Central memory CD8-positive, alpha-beta T cell (primary cell): ENCODE measurements at regions not wholly inside any gene's neighbourhood (a gene's known extent, or its start where the extent isn't known, plus 50 kb on each side); places are given as distances from the start of the nearest gene placed in this dataset.
"Not testable (repeated sequence)": the region's sequence is repeated elsewhere in the genome, so short reads cannot be mapped to it uniquely, and the experiment has no call there.

Experiments
- ATAC-seq: fragments of 150-1000 bp; cut with Tn5 transposase; replicated peaks from 2 replicates; pipeline ENCODE4 v1.10.0; 2022; ENCODE audit warnings: mild to moderate bottlenecking, moderate FRiP score, moderate number of reproducible peaks; ENCODE audit not compliant: poor library complexity, severe bottlenecking; ENCODE audit errors: extremely low read depth
- DNase-seq, 2 donors: peaks; one replicate each; pipeline ENCODE4 v3.0.0; 2021; ENCODE audit warnings: low spot score in 2 of 2
- H3K27ac Mint-ChIP-seq: one replicate; pipeline ENCODE4 v1.8.0; 2022; ENCODE audit warnings: low read depth, mild to moderate bottlenecking, moderate library complexity, mixed read lengths
- H3K27me3 Mint-ChIP-seq: one replicate; pipeline ENCODE4 v1.8.0; 2022; ENCODE audit warnings: mixed read lengths
- H3K36me3 Mint-ChIP-seq: one replicate; pipeline ENCODE4 v1.8.0; 2022; ENCODE audit warnings: mild to moderate bottlenecking, moderate library complexity, mixed read lengths; ENCODE audit not compliant: insufficient read depth
- H3K4me1 Mint-ChIP-seq: one replicate; pipeline ENCODE4 v1.8.0; 2022; ENCODE audit warnings: mixed read lengths
- H3K4me3 Mint-ChIP-seq: one replicate; pipeline ENCODE4 v1.8.0; 2022; ENCODE audit warnings: mild to moderate bottlenecking, moderate library complexity, mixed read lengths
- H3K9me3 Mint-ChIP-seq: one replicate; pipeline ENCODE4 v1.8.0; 2022; ENCODE audit warnings: mixed read lengths

DNA sequence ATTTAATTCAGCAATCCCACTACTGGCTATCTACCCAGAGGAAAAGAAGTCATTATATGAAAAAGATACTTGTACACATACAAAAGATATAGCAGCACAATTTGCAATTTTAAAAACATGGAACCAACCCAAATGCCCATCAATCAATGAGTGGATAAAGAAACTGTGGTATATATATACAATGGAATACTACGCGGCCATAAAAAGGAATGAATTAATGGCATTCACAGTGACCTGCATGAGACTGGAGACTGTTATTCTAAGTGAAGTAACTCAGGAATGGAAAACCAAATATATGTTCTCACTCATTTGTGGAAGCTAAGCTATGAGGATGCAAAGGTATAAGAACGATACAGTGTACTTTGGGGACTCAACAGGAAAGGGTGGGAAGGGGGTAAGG, 102.8 kb upstream of the KCNMA1 start:
- H3K27me3 Mint-ChIP-seq: peaks cover 40% of the 10 kb centered on the region

DNA sequence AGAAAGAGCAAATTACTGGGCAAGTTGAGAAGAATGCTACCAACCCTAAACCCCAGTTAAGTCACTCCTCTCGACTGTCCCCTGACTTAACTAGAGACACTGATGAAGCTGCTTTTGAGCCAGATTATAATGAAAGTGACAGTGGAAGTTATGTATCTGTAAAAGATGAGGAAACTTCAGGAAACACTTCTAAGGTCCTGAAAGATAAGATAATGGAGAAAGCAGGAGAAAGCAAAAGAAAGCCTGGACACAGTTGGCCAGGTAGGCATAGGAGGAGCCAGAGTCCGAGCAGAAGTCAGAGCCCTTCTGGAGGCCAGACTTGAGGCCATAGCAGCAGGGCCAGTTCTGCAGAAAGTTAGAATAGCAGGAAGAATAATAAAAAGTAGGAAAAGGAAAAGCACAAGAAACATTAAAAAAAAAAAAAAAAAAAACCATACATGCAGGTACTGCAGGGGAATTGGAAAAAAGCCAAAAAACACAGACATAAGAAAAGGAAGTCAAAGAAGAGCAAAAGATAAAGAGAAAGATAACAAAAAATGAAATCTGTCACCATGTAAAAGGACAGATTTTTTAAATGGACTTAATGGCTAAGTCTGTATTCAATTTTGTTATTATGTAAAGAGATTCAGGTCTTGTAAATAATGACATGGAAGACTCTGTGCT, 101.0 kb upstream of the KCNMA1 start:
- H3K27ac Mint-ChIP-seq: no peak overlapping the region
- H3K27me3 Mint-ChIP-seq: peaks cover 47% of the 10 kb centered on the region
- H3K9me3 Mint-ChIP-seq: peaks cover 20% of the 10 kb centered on the region
- no peak overlapping the region for H3K4me3 Mint-ChIP-seq
- peaks cover 4% of the 10 kb centered on the region for H3K4me1 Mint-ChIP-seq
- H3K36me3 Mint-ChIP-seq: peaks cover 2% of the 10 kb centered on the region
- ATAC-seq (no peak), DNase-seq (no peak)

More for the DNA sequence above, 102.8 kb upstream of the KCNMA1 start:
- H3K9me3 Mint-ChIP-seq: peaks cover 20% of the 10 kb centered on the region
- not testable (repeated sequence) for DNase-seq, H3K27ac Mint-ChIP-seq, H3K36me3 Mint-ChIP-seq, H3K4me1 Mint-ChIP-seq, ATAC-seq, H3K4me3 Mint-ChIP-seq

DNA sequence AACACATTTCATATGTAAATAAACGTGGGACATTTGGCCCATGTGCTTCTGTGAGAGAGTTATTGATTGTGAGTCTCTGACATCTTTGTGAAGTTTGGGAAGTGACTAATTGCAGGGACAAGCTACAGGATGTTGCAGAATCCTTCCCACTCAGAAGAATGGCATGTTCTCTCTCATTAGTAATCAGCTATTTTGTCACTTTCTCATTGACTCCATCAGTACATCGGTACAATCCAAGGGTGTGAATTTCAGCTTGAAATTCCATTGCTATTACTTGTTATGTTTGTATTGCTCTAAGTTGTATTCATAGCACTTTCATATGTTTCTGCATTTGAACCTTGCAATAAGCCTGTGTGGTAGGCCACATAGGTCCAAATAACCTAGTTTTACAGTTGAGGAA, 100.0 kb upstream of the KCNMA1 start:
- H3K9me3 Mint-ChIP-seq: peaks cover 20% of the 10 kb centered on the region
- ATAC-seq: no peak
- peaks cover 4% of the 10 kb centered on the region for H3K4me1 Mint-ChIP-seq
- H3K27ac Mint-ChIP-seq: no peak overlapping the region
- peaks cover 2% of the 10 kb centered on the region for H3K36me3 Mint-ChIP-seq
- peaks cover 47% of the 10 kb centered on the region for H3K27me3 Mint-ChIP-seq
- H3K4me3 Mint-ChIP-seq: no peak overlapping the region
- no peak for DNase-seq

- peaks cover 20% of the 10 kb centered on the region for H3K9me3 Mint-ChIP-seq
- not testable (repeated sequence) for H3K4me1 Mint-ChIP-seq, H3K4me3 Mint-ChIP-seq, ATAC-seq, H3K36me3 Mint-ChIP-seq, H3K27ac Mint-ChIP-seq, DNase-seq
- H3K27me3 Mint-ChIP-seq: peaks cover 48% of the 10 kb centered on the region
Measured at GRCh38 chr10:77735136-77735535, 97.5 kb upstream of the KCNMA1 start.

- Mint-ChIP-seq H3K27ac (no peak overlapping the region), H3K27me3 (peaks cover 31% of the 10 kb centered on the region), H3K4me3 (no peak overlapping the region), H3K36me3 (no peaks in the 10 kb centered on the region), H3K9me3 (peaks cover 6% of the 10 kb centered on the region), H3K4me1 (peaks cover under 1% of the 10 kb centered on the region)
- DNase-seq: no peak
- ATAC-seq: no peak
Measured at GRCh38 chr10:77732213-77733003, 94.8 kb upstream of the KCNMA1 start.

- ATAC-seq (no peak), DNase-seq (no peak)
- H3K9me3 Mint-ChIP-seq: no peaks in the 10 kb centered on the region
- H3K27me3 Mint-ChIP-seq: peaks cover 9% of the 10 kb centered on the region
- H3K4me3 Mint-ChIP-seq: no peak overlapping the region
- no peak overlapping the region for H3K27ac Mint-ChIP-seq
- H3K4me1 Mint-ChIP-seq: peaks cover 10% of the 10 kb centered on the region
- H3K36me3 Mint-ChIP-seq: no peaks in the 10 kb centered on the region
Measured at GRCh38 chr10:77727481-77727880, 89.9 kb upstream of the KCNMA1 start.

- Mint-ChIP-seq H3K27ac (no peak overlapping the region), H3K27me3 (peaks cover 9% of the 10 kb centered on the region), H3K36me3 (no peaks in the 10 kb centered on the region), H3K4me3 (no peak overlapping the region), H3K9me3 (no peaks in the 10 kb centered on the region), H3K4me1 (peaks cover 10% of the 10 kb centered on the region)
- DNase-seq: no peak
- ATAC-seq: no peak
Measured at GRCh38 chr10:77726732-77727131, 89.1 kb upstream of the KCNMA1 start.

DNA sequence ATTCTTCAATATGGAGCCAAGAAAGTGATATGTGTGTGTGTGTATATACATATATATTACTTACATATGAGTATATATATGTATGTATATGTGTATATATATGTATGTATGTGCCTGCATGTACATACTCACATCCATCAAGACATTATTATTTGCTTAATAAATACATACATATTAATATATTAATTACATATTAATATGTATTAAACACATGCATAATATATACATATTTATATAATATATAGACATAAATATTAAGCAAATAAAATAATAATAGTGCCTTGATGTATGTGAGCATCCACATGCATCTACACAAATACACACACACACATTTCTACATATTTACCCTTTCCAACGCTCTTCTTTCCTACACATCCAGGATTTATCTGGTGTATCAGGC, 88.7 kb upstream of the KCNMA1 start:
- no peak for ATAC-seq
- DNase-seq: no peak
- H3K27ac Mint-ChIP-seq: no peak overlapping the region
- no peaks in the 10 kb centered on the region for H3K36me3 Mint-ChIP-seq
- peaks cover 9% of the 10 kb centered on the region for H3K27me3 Mint-ChIP-seq
- H3K9me3 Mint-ChIP-seq: no peaks in the 10 kb centered on the region
- peaks cover 10% of the 10 kb centered on the region for H3K4me1 Mint-ChIP-seq
- H3K4me3 Mint-ChIP-seq: no peak overlapping the region

DNA sequence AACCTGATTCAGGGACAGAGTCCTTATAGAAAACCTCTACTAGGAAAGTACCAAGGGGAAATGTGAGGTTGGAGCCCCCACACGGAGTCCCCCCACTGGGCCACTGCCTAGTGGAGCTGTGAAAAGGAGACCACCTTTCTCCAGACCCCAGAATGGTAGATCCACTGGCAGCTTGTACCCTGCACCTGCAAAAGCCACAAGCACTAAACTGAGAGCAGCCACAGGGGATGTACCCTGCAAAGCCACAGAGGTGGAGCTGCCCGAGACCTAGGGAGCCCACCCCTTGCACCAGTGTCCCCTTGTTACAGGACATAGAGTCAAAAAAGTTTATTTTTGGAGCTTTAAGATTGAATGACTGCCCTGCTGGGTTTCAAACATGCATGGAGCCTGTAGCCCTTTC, 87.2 kb upstream of the KCNMA1 start:
- DNase-seq (no peak), ATAC-seq (no peak)
- Mint-ChIP-seq H3K36me3 (no peaks in the 10 kb centered on the region), H3K9me3 (no peaks in the 10 kb centered on the region), H3K4me1 (peaks cover 10% of the 10 kb centered on the region), H3K27ac (no peak overlapping the region), H3K27me3 (no peaks in the 10 kb centered on the region), H3K4me3 (no peak overlapping the region)

DNA sequence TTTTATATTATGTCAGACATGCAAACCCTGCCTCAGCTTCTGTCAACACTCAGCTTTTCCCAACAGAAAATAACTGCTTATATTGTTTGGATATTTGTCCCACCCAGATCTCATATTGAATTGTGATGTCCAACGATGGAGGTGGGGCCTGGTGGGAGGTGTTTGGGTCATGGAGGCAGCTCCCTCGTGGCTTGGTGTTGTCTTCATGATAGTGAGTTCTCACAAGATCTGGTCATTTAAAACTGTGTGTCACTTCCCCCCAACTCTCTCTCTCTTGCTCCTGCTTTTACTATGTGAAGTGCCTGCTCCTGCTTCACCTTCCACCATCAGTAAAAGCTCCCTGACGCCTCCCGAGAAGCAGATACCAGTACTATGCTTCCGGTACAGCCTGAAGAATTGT, 85.8 kb upstream of the KCNMA1 start:
- DNase-seq (no peak), ATAC-seq (no peak)
- H3K4me3 Mint-ChIP-seq: no peak overlapping the region
- H3K9me3 Mint-ChIP-seq: no peaks in the 10 kb centered on the region
- H3K36me3 Mint-ChIP-seq: no peaks in the 10 kb centered on the region
- peaks cover 10% of the 10 kb centered on the region for H3K4me1 Mint-ChIP-seq
- H3K27me3 Mint-ChIP-seq: peaks cover 12% of the 10 kb centered on the region
- H3K27ac Mint-ChIP-seq: no peak overlapping the region

GRCh38 chr10:77722956-77723355, 85.3 kb upstream of the KCNMA1 start:
- H3K27ac Mint-ChIP-seq, H3K4me3 Mint-ChIP-seq, ATAC-seq, H3K9me3 Mint-ChIP-seq, DNase-seq, H3K36me3 Mint-ChIP-seq, H3K4me1 Mint-ChIP-seq: not testable (repeated sequence)
- H3K27me3 Mint-ChIP-seq: peaks cover 16% of the 10 kb centered on the region

- ATAC-seq (no peak), DNase-seq (no peak)
- Mint-ChIP-seq H3K27ac (no peak overlapping the region), H3K4me3 (no peak overlapping the region), H3K4me1 (peaks cover 3% of the 10 kb centered on the region), H3K9me3 (no peaks in the 10 kb centered on the region), H3K27me3 (peaks cover 26% of the 10 kb centered on the region), H3K36me3 (no peaks in the 10 kb centered on the region)
Measured at GRCh38 chr10:77721815-77722214, 84.2 kb upstream of the KCNMA1 start.

DNA sequence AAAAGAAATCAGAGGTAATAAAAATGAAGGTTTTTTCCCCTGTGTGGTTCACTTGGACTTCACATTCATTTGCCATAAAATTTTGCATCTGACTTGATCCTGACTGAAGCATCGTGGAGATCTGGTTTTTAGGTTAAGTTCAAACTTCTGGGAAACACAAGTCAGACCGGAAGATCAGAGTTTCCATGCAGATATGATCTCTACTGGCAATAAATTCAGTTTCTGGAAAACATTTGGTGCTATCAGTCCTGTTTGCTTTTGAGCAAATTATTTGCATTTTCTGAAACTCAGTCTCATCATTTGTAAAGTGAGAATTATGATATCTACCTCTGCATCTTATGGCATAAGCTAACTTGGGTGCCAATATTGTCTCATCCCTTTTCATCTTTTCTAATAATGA, 81.3 kb upstream of the KCNMA1 start:
- H3K27ac Mint-ChIP-seq: no peak overlapping the region
- DNase-seq: no peak
- H3K4me3 Mint-ChIP-seq: no peak overlapping the region
- no peaks in the 10 kb centered on the region for H3K4me1 Mint-ChIP-seq
- no peaks in the 10 kb centered on the region for H3K9me3 Mint-ChIP-seq
- ATAC-seq: no peak
- peaks cover 42% of the 10 kb centered on the region for H3K27me3 Mint-ChIP-seq
- peaks cover 2% of the 10 kb centered on the region for H3K36me3 Mint-ChIP-seq
